ENCODE measurements at regions not wholly inside any gene's neighbourhood (a gene's known extent, or its start where the extent isn't known, plus 50 kb on each side); places are given as distances from the start of the nearest gene placed in this dataset.

DNA sequence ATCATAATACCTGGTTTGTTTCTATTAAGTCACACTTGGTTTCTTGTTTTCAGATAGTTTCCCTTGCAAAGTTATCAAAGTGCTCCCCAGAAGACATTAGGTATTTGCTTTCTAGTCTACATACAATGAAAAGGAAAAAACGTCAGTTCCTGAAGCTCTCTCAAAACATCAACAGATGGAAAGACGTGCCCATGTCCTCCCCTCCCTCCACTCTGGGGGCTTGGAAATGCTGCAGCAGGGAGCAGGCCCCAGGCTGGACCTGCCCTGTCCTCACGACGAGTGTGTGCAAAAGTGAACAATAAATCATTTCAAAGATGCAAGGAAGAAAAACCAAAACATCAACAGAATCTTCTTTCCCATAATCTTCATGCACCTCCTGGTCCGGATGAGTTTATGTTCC is 118.5 kb downstream of the USP22 start:
- no peak overlapping the region for H3K27ac ChIP-seq (replicated peaks; ENCODE audit: low read length)
- H2BK12ac ChIP-seq (ENCODE audit: low read length), result no peak overlapping the region
- no peak overlapping the region for H2AFZ ChIP-seq (ENCODE audit: low read length)
- H2AK5ac ChIP-seq (ENCODE audit: low read depth, low read length), result no peak overlapping the region
- H3K23ac ChIP-seq (ENCODE audit: low read depth, low read length, poor library complexity), result no peak overlapping the region
- H3K4ac ChIP-seq (ENCODE audit: low read length), result no peak overlapping the region
- H3K79me1 ChIP-seq (ENCODE audit: low read depth, low read length), result no peaks in the 10 kb centered on the region
- peaks cover 4 to 54% of the 10 kb centered on the region in 2 donors for H3K36me3 ChIP-seq (replicated peaks in 1 of 2; ENCODE audit: control insufficient read depth in 2 of 2, insufficient read depth in 2 of 2, low read length in 2 of 2)
- no peak overlapping the region for H3K18ac ChIP-seq (ENCODE audit: low read length)
- WGBS, 2 donors (ENCODE audit: extremely low coverage in 2 of 2, insufficient read length in 2 of 2, insufficient replicate concordance in 1 of 2), result no CpG with 5 or more reads among the region's 5 CpGs
- no peak overlapping the region for H3K9ac ChIP-seq (ENCODE audit: low read depth, low read length, poor library complexity)
- no peak overlapping the region for H3K4me3 ChIP-seq (ENCODE audit: low read length in 2 of 2)
- H2BK15ac ChIP-seq (ENCODE audit: low read length), result no peak overlapping the region
- H3K14ac ChIP-seq (ENCODE audit: low read length), result no peak overlapping the region
- no peaks in the 10 kb centered on the region for H3K4me1 ChIP-seq (ENCODE audit: control insufficient read depth in 2 of 2, insufficient read depth in 1 of 2, low read depth in 1 of 2, low read length in 2 of 2)
- H3K9me3 ChIP-seq (replicated peaks in 1 of 2; ENCODE audit: control insufficient read depth in 2 of 2, insufficient read depth in 1 of 2, low read depth in 1 of 2, low read length in 2 of 2), result no peaks in the 10 kb centered on the region
- no peak overlapping the region for H2BK5ac ChIP-seq (ENCODE audit: low read length)
- H4K8ac ChIP-seq (ENCODE audit: low read depth, low read length), result no peak overlapping the region
- H4K91ac ChIP-seq (ENCODE audit: low read depth, low read length, poor library complexity), result no peak overlapping the region
- no peak overlapping the region for H3K4me2 ChIP-seq (ENCODE audit: insufficient read depth, low read length, poor library complexity, severe bottlenecking)
- H3K27me3 ChIP-seq (ENCODE audit: control insufficient read depth in 3 of 3, insufficient read depth in 3 of 3, low read depth in 1 of 3, low read length in 3 of 3), result no peaks in the 10 kb centered on the region
- no peak overlapping the region for H2BK120ac ChIP-seq (ENCODE audit: low read depth, low read length)
- no peak for DNase-seq (ENCODE audit: low spot score)

DNA sequence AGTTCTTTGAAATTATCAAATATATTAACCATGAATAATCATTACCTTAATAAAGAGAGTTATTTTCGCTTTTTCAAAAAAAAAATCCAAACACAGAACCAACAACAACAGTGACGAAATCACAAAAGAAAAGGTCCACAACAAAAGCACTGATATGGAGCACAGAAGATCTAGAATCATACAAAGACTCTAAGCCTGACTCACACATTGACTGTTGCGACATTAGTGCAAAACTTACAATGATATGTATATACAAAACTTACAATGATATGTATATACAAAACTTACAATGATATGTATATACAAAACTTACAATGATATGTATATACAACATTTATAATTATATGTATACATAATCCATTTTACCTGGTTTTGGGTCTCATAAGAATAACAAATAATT is 117.7 kb downstream of the USP22 start:
- H3K36me3 ChIP-seq (replicated peaks in 1 of 2; ENCODE audit: control insufficient read depth in 2 of 2, insufficient read depth in 2 of 2, low read length in 2 of 2), result peaks cover 7 to 57% of the 10 kb centered on the region in 2 donors
- no peaks in the 10 kb centered on the region for H3K9me3 ChIP-seq (replicated peaks in 1 of 2; ENCODE audit: control insufficient read depth in 2 of 2, insufficient read depth in 1 of 2, low read depth in 1 of 2, low read length in 2 of 2)
- H3K4me1 ChIP-seq (ENCODE audit: control insufficient read depth in 2 of 2, insufficient read depth in 1 of 2, low read depth in 1 of 2, low read length in 2 of 2), result no peaks in the 10 kb centered on the region
- no peaks in the 10 kb centered on the region for H3K27me3 ChIP-seq (ENCODE audit: control insufficient read depth in 3 of 3, insufficient read depth in 3 of 3, low read depth in 1 of 3, low read length in 3 of 3)
- no peaks in the 10 kb centered on the region for H3K79me1 ChIP-seq (ENCODE audit: low read depth, low read length)
- H2AK5ac ChIP-seq (ENCODE audit: low read depth, low read length), result no peak overlapping the region
- no peak overlapping the region for H2BK12ac ChIP-seq (ENCODE audit: low read length)
- H3K27ac ChIP-seq (replicated peaks; ENCODE audit: low read length), result no peak overlapping the region
- H2BK15ac ChIP-seq (ENCODE audit: low read length), result no peak overlapping the region
- WGBS, 2 donors (ENCODE audit: extremely low coverage in 2 of 2, insufficient read length in 2 of 2, insufficient replicate concordance in 1 of 2), result no CpG with 5 or more reads among the region's 3 CpGs
- H4K91ac ChIP-seq (ENCODE audit: low read depth, low read length, poor library complexity), result no peak overlapping the region
- H3K4me2 ChIP-seq (ENCODE audit: insufficient read depth, low read length, poor library complexity, severe bottlenecking), result no peak overlapping the region
- no peak overlapping the region for H2BK5ac ChIP-seq (ENCODE audit: low read length)
- no peak overlapping the region for H3K14ac ChIP-seq (ENCODE audit: low read length)
- H3K18ac ChIP-seq (ENCODE audit: low read length), result no peak overlapping the region
- H3K9ac ChIP-seq (ENCODE audit: low read depth, low read length, poor library complexity), result no peak overlapping the region
- H3K4ac ChIP-seq (ENCODE audit: low read length), result no peak overlapping the region
- H2AFZ ChIP-seq (ENCODE audit: low read length), result no peak overlapping the region
- DNase-seq (ENCODE audit: low spot score), result no peak
- H3K23ac ChIP-seq (ENCODE audit: low read depth, low read length, poor library complexity), result no peak overlapping the region
- no peak overlapping the region for H3K4me3 ChIP-seq (ENCODE audit: low read length in 2 of 2)
- no peak overlapping the region for H2BK120ac ChIP-seq (ENCODE audit: low read depth, low read length)
- no peak overlapping the region for H4K8ac ChIP-seq (ENCODE audit: low read depth, low read length)

DNA sequence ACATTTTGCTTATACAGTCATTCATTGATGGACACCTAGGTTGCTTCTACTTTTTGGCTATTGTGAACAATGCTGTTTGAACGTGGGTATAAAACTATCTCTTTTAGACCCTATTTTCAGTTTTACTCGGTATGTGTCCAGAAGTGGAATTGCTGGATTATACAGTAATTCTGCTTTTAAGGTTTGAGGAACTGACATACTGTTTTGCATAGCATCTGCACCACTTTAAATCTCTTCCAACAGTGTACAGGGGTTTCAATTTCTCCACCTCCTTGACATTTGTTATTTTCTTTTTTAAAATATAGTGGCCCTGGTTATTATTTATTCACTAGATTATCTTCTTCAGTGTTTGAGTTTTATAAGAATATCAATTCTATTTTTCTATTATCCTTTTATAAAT is 116.9 kb downstream of the USP22 start:
- Histone ChIP-seq H3K27ac (replicated peaks; ENCODE audit: low read length) (no peak overlapping the region), H3K79me1 (ENCODE audit: low read depth, low read length) (no peaks in the 10 kb centered on the region), H3K9ac (ENCODE audit: low read depth, low read length, poor library complexity) (no peak overlapping the region), H2BK12ac (ENCODE audit: low read length) (no peak overlapping the region), H3K4ac (ENCODE audit: low read length) (no peak overlapping the region), H2BK5ac (ENCODE audit: low read length) (no peak overlapping the region), H3K9me3 (replicated peaks in 1 of 2; ENCODE audit: control insufficient read depth in 2 of 2, insufficient read depth in 1 of 2, low read depth in 1 of 2, low read length in 2 of 2) (no peaks in the 10 kb centered on the region), H2BK15ac (ENCODE audit: low read length) (no peak overlapping the region), H2AK5ac (ENCODE audit: low read depth, low read length) (no peak overlapping the region), H2BK120ac (ENCODE audit: low read depth, low read length) (no peak overlapping the region), H3K23ac (ENCODE audit: low read depth, low read length, poor library complexity) (no peak overlapping the region), H3K18ac (ENCODE audit: low read length) (no peak overlapping the region), H3K27me3 (ENCODE audit: control insufficient read depth in 3 of 3, insufficient read depth in 3 of 3, low read depth in 1 of 3, low read length in 3 of 3) (no peaks in the 10 kb centered on the region), H3K36me3 (replicated peaks in 1 of 2; ENCODE audit: control insufficient read depth in 2 of 2, insufficient read depth in 2 of 2, low read length in 2 of 2) (peaks cover 7 to 64% of the 10 kb centered on the region in 2 donors), H2AFZ (ENCODE audit: low read length) (no peak overlapping the region), H4K91ac (ENCODE audit: low read depth, low read length, poor library complexity) (no peak overlapping the region), H4K8ac (ENCODE audit: low read depth, low read length) (no peak overlapping the region), H3K4me3 (ENCODE audit: low read length in 2 of 2) (no peak overlapping the region), H3K14ac (ENCODE audit: low read length) (no peak overlapping the region), H3K4me1 (ENCODE audit: control insufficient read depth in 2 of 2, insufficient read depth in 1 of 2, low read depth in 1 of 2, low read length in 2 of 2) (no peaks in the 10 kb centered on the region), H3K4me2 (ENCODE audit: insufficient read depth, low read length, poor library complexity, severe bottlenecking) (no peak overlapping the region)
- DNase-seq (ENCODE audit: low spot score), result no peak
- WGBS, 2 donors (ENCODE audit: extremely low coverage in 2 of 2, insufficient read length in 2 of 2, insufficient replicate concordance in 1 of 2), result no CpG with 5 or more reads among the region's 2 CpGs

DNA sequence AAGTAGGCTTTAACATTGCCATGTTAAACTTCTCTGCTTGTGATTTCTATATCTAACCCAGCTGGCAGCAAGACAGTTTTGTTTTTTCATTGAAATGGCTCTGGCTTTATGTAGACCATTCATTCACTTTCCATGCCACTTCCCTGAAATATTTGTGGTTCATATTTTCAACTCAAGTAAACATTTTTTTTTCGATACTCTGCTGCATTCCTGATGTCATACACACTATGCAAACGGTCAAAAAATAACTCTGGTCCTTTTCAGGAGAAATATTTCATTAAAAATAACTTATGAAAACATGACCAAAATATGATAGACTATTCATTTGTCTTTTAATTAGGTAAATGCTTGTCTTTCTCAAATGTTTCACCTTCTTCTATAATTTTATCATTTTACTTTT is 116.3 kb downstream of the USP22 start:
- Histone ChIP-seq H4K91ac (ENCODE audit: low read depth, low read length, poor library complexity) (no peak overlapping the region), H2BK15ac (ENCODE audit: low read length) (no peak overlapping the region), H3K4me1 (ENCODE audit: control insufficient read depth in 2 of 2, insufficient read depth in 1 of 2, low read depth in 1 of 2, low read length in 2 of 2) (no peaks in the 10 kb centered on the region), H3K27ac (replicated peaks; ENCODE audit: low read length) (no peak overlapping the region), H3K4me3 (ENCODE audit: low read length in 2 of 2) (no peak overlapping the region), H2BK120ac (ENCODE audit: low read depth, low read length) (no peak overlapping the region), H2AK5ac (ENCODE audit: low read depth, low read length) (no peak overlapping the region), H3K9ac (ENCODE audit: low read depth, low read length, poor library complexity) (no peak overlapping the region), H2BK5ac (ENCODE audit: low read length) (no peak overlapping the region), H4K8ac (ENCODE audit: low read depth, low read length) (no peak overlapping the region), H2BK12ac (ENCODE audit: low read length) (no peak overlapping the region), H3K27me3 (ENCODE audit: control insufficient read depth in 3 of 3, insufficient read depth in 3 of 3, low read depth in 1 of 3, low read length in 3 of 3) (no peaks in the 10 kb centered on the region), H3K36me3 (replicated peaks in 1 of 2; ENCODE audit: control insufficient read depth in 2 of 2, insufficient read depth in 2 of 2, low read length in 2 of 2) (peaks cover 8 to 70% of the 10 kb centered on the region in 2 donors), H3K4me2 (ENCODE audit: insufficient read depth, low read length, poor library complexity, severe bottlenecking) (no peak overlapping the region), H3K4ac (ENCODE audit: low read length) (no peak overlapping the region), H3K23ac (ENCODE audit: low read depth, low read length, poor library complexity) (no peak overlapping the region), H2AFZ (ENCODE audit: low read length) (no peak overlapping the region), H3K9me3 (replicated peaks in 1 of 2; ENCODE audit: control insufficient read depth in 2 of 2, insufficient read depth in 1 of 2, low read depth in 1 of 2, low read length in 2 of 2) (no peaks in the 10 kb centered on the region), H3K79me1 (ENCODE audit: low read depth, low read length) (no peaks in the 10 kb centered on the region), H3K18ac (ENCODE audit: low read length) (no peak overlapping the region), H3K14ac (ENCODE audit: low read length) (no peak overlapping the region)
- no CpG with 5 or more reads among the region's 2 CpGs for WGBS, 2 donors (ENCODE audit: extremely low coverage in 2 of 2, insufficient read length in 2 of 2, insufficient replicate concordance in 1 of 2)
- DNase-seq (ENCODE audit: low spot score), result no peak
